ENCODE measurements at regions not wholly inside any gene's neighbourhood (a gene's known extent, or its start where the extent isn't known, plus 50 kb on each side); places are given as distances from the start of the nearest gene placed in this dataset.

DNA sequence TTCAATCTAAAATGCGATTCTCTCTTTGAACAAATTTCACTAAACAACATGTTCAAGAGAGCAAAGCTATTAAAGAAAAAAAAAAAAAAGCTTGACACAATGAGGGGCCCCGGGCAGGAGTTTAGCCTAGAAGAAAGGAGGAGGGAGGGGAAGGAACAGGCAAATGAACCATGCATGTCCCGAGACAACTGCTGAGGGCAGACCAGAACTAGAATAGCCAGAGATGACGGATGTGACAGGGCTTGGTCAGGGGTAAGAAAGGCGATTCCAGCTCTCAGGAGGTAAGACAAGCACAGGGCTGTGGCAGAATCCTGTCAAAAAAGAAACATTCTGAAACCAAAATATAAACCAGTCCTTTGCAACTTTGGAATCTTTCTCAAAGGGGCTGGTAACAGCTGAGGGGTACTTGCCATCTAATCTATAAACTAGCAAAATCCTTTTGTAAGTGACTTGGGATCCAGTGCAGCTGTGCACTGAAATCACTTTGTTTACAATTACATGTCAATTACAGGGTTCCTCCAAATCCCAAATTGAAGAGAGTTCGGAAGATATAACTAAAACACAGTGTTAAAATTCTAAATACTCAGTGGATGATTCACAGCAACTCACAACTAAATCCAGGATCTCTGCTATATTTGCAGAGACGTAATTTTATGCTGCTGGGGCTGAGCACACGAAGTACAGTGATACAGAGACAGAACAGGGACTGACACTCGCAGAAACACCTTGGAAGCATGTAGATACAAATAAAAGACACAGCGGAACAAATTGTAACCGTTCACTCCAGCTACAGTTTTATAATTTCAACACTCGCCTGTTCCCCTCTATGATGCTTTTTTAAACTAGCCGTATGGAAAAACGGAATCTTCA, 567.4 kb upstream of the ZFHX3 start:
- Mint-ChIP-seq H3K9me3 (no peaks in the 10 kb centered on the region), H3K27ac (no peak overlapping the region)

More for the DNA sequence above, 567.4 kb upstream of the ZFHX3 start:
- Histone ChIP-seq H3K79me2 (replicated peaks; ENCODE audit: insufficient read depth) (no peaks in the 10 kb centered on the region), H3K27me3 (ENCODE audit: insufficient read depth) (no peaks in the 10 kb centered on the region), H3K9me2 (ENCODE audit: insufficient read depth) (0 out of 2 replicates have a peak, but pooled peaks cover 6% of the 10 kb centered on the region), H3K36me3 (ENCODE audit: insufficient read depth) (no peaks in the 10 kb centered on the region), H3K4me2 (no peak overlapping the region), H4K20me1 (replicated peaks; ENCODE audit: insufficient read depth) (no peaks in the 10 kb centered on the region), H2AFZ (no peak overlapping the region; the same call in 1 of the 2 replicates), H3K4me3 (no peak overlapping the region), H3F3A (replicated peaks; ENCODE audit: low read depth) (no peaks in the 10 kb centered on the region), H3K4me1 (ENCODE audit: insufficient read depth) (peaks cover 29% of the 10 kb centered on the region), H3K27ac (ENCODE audit: low read depth) (no peak overlapping the region)
- no peak overlapping the region for H3K4me3 Mint-ChIP-seq
- H3K4me1 Mint-ChIP-seq, result peaks cover 25% of the 10 kb centered on the region
- TF ChIP-seq NANOG (IDR thresholded peaks at IDR 0.05; ENCODE audit: borderline replicate concordance) (no peak), CREB1 (CRISPR knock-in tag; IDR thresholded peaks at IDR 0.05; ENCODE audit: low read depth) (no peak), EZH2phosphoT487 (IDR thresholded peaks at IDR 0.05; ENCODE audit: unreplicated experiment) (no peak), ZNF331 (CRISPR knock-in tag; IDR thresholded peaks at IDR 0.05; ENCODE audit: low read depth) (no peak), POLR2AphosphoS5 (IDR thresholded peaks at IDR 0.05; ENCODE audit: low read depth) (no peak), JUNB (IDR thresholded peaks at IDR 0.05; ENCODE audit: unreplicated experiment) (no peak), ZNF114 (CRISPR knock-in tag; IDR thresholded peaks at IDR 0.05) (no peak), STAT1 (IDR thresholded peaks at IDR 0.05; ENCODE audit: unreplicated experiment) (no peak), EZH2 (IDR thresholded peaks at IDR 0.05; ENCODE audit: low read depth, unreplicated experiment) (no peak), REST (IDR thresholded peaks at IDR 0.05; ENCODE audit: unreplicated experiment) (no peak), CTCF (conservative IDR thresholded peaks at IDR 0.05; ENCODE audit: low read depth in 2 of 2) (no peak)
- TF ChIP-seq, protein P1, sequence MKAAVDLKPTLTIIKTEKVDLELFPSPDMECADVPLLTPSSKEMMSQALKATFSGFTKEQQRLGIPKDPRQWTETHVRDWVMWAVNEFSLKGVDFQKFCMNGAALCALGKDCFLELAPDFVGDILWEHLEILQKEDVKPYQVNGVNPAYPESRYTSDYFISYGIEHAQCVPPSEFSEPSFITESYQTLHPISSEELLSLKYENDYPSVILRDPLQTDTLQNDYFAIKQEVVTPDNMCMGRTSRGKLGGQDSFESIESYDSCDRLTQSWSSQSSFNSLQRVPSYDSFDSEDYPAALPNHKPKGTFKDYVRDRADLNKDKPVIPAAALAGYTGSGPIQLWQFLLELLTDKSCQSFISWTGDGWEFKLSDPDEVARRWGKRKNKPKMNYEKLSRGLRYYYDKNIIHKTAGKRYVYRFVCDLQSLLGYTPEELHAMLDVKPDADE (IDR thresholded peaks at IDR 0.05), result no peak
- TF ChIP-seq, protein P2, sequence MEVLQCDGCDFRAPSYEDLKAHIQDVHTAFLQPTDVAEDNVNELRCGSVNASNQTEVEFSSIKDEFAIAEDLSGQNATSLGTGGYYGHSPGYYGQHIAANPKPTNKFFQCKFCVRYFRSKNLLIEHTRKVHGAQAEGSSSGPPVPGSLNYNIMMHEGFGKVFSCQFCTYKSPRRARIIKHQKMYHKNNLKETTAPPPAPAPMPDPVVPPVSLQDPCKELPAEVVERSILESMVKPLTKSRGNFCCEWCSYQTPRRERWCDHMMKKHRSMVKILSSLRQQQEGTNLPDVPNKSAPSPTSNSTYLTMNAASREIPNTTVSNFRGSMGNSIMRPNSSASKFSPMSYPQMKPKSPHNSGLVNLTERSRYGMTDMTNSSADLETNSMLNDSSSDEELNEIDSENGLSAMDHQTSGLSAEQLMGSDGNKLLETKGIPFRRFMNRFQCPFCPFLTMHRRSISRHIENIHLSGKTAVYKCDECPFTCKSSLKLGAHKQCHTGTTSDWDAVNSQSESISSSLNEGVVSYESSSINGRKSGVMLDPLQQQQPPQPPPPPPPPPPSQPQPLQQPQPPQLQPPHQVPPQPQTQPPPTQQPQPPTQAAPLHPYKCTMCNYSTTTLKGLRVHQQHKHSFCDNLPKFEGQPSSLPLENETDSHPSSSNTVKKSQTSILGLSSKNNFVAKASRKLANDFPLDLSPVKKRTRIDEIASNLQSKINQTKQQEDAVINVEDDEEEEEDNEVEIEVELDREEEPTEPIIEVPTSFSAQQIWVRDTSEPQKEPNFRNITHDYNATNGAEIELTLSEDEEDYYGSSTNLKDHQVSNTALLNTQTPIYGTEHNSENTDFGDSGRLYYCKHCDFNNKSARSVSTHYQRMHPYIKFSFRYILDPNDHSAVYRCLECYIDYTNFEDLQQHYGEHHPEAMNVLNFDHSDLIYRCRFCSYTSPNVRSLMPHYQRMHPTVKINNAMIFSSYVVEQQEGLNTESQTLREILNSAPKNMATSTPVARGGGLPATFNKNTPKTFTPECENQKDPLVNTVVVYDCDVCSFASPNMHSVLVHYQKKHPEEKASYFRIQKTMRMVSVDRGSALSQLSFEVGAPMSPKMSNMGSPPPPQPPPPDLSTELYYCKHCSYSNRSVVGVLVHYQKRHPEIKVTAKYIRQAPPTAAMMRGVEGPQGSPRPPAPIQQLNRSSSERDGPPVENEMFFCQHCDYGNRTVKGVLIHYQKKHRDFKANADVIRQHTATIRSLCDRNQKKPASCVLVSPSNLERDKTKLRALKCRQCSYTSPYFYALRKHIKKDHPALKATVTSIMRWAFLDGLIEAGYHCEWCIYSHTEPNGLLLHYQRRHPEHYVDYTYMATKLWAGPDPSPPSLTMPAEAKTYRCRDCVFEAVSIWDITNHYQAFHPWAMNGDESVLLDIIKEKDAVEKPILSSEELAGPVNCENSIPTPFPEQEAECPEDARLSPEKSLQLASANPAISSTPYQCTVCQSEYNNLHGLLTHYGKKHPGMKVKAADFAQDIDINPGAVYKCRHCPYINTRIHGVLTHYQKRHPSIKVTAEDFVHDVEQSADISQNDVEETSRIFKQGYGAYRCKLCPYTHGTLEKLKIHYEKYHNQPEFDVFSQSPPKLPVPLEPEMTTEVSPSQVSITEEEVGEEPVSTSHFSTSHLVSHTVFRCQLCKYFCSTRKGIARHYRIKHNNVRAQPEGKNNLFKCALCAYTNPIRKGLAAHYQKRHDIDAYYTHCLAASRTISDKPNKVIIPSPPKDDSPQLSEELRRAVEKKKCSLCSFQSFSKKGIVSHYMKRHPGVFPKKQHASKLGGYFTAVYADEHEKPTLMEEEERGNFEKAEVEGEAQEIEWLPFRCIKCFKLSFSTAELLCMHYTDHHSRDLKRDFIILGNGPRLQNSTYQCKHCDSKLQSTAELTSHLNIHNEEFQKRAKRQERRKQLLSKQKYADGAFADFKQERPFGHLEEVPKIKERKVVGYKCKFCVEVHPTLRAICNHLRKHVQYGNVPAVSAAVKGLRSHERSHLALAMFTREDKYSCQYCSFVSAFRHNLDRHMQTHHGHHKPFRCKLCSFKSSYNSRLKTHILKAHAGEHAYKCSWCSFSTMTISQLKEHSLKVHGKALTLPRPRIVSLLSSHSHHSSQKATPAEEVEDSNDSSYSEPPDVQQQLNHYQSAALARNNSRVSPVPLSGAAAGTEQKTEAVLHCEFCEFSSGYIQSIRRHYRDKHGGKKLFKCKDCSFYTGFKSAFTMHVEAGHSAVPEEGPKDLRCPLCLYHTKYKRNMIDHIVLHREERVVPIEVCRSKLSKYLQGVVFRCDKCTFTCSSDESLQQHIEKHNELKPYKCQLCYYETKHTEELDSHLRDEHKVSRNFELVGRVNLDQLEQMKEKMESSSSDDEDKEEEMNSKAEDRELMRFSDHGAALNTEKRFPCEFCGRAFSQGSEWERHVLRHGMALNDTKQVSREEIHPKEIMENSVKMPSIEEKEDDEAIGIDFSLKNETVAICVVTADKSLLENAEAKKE (CRISPR knock-in tag; IDR thresholded peaks at IDR 0.05), result no peak
- no peaks in the 10 kb centered on the region for H3K36me3 Mint-ChIP-seq (ENCODE audit: low read depth)
- no peak for DNase-seq (ENCODE audit: low spot score)
- no peak for ATAC-seq
- H3K27me3 Mint-ChIP-seq (ENCODE audit: insufficient read depth, low read depth, poor library complexity), result peaks cover 2% of the 10 kb centered on the region
